Erythroblast (primary cell): ENCODE measurements at regions not wholly inside any gene's neighbourhood (a gene's known extent, or its start where the extent isn't known, plus 50 kb on each side); places are given as distances from the start of the nearest gene placed in this dataset.

ENCODE experiments used
- GATA1 ChIP-seq: IDR thresholded peaks from 2 replicates; pipeline ENCODE4 v1.6.1; 2011; ENCODE audit warnings: low read depth, mild to moderate bottlenecking, control low read depth, low read length, moderate library complexity
- POLR2A ChIP-seq: IDR thresholded peaks from 2 replicates; pipeline ENCODE4 v1.6.1; 2011; ENCODE audit warnings: mild to moderate bottlenecking, low read length

- TF ChIP-seq POLR2A (no peak), GATA1 (no peak)
Measured at GRCh38 chr5:35384658-35385057, 154.4 kb upstream of the PRLR start.
